ENCODE measurements at regions not wholly inside any gene's neighbourhood (a gene's known extent, or its start where the extent isn't known, plus 50 kb on each side); places are given as distances from the start of the nearest gene placed in this dataset.
A peak's percentile ranks its signal among the peaks of the same experiment; 100 is the strongest.

- no peak for DNase-seq (ENCODE audit: low read depth)
These were observed 50.5 kb downstream of the RGS12 start for GRCh38 chr4:3343358-3343757.

GRCh38 chr4:3344104-3344503, 51.3 kb downstream of the RGS12 start:
- no peak for DNase-seq (ENCODE audit: low read depth)

DNA sequence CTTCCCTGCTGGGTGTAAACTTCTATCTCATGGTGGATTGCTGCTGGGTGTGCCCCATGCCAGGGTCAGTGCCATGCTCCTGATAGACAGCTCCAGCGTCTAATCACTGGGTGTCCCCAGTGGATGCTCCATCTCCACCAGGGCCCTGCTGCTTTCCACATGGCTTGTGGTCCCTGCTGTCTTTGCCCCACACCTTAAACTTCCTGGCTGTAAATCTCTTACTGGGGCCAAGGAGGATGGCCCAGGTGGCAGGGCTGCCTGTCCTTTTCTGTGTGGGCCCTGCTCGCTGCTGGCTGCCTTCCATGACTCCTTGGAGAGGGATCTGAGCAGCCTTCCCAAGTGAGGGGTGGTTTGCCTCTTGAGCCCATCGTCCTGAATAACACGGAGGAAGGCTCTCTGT, 51.8 kb downstream of the RGS12 start:
- no peak for DNase-seq (ENCODE audit: low read depth)

DNA sequence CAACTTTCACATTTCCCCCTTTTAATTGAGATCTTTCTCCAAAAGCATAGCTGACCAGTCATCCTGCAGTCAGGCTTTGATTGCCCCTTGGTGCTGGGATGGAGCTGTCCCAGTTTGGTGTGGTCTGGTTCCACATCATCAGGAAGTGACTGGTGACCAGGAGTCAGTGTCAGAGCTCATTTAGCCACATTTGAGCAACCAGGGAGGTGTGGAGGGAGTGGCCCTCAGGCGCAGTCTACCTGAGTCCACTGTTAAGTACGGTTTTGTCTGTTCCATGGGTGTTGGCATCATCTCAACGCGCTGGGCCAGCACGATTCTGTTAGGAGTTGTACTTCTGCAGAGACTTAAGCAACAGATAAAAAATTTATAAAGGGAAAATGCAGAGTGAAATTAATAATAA, 52.6 kb downstream of the RGS12 start:
- DNase-seq (ENCODE audit: low read depth): no peak

DNA sequence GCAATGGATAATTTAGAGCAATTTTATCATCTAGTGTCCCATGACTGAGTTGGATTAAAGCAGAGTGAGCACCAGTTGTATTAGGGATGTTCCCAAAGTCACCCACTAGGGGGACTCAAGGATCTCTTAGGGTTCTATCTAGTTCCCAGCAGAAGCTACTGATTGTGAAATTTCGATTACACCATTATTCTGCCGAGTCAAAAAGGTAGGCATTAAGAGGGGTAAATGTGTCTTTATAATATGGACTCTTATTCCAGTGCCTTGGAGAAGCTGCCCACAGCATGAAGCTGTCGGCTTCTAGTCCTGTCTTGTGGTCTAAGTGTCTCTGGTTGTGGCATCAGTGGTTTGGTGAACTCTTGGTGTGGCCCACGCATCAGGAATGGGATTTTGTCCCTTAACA, 53.3 kb downstream of the RGS12 start:
- peak; percentile 84 for DNase-seq (ENCODE audit: low read depth)

- no peak for DNase-seq (ENCODE audit: low read depth)
These were observed 55.0 kb downstream of the RGS12 start for GRCh38 chr4:3347871-3348270.

DNA sequence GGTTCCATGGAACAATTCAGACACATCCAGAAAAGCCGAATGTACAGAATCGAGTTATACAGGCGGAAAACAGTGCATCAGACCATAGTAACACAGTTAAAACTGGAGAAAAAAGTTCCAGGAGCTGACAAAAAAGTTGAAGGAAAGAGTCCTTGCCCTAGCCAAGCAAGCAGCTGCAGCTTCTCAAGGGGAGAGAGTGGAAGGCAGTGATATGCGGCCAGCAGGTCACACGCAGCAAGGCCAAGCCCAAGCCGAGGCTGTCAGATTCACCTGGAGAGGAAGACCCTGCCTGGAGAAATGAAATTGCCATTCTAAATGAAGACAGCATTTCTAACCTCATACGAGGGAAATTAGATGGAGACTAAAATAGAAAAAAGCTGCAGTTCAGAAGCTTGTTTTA, 55.8 kb downstream of the RGS12 start:
- DNase-seq (ENCODE audit: low read depth): no peak

DNA sequence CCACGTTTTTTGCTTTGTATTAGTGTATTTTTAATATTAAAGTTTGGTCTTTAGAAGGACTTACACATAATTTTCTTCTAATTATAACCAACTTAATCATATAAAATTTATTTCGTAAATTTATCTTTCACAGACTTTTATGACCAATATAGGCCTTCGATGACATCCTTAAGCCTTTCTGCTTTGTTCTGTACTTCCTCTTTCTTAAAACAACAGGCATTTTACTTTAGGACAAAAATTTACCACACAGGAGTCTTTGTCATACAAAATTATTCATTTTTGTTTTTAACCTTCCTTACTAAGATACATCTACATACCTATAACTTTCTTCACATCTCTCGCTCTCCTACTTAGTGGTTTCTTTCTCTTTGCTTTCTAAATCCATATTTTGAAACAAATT, 56.3 kb downstream of the RGS12 start:
- DNase-seq (ENCODE audit: low read depth): no peak

DNA sequence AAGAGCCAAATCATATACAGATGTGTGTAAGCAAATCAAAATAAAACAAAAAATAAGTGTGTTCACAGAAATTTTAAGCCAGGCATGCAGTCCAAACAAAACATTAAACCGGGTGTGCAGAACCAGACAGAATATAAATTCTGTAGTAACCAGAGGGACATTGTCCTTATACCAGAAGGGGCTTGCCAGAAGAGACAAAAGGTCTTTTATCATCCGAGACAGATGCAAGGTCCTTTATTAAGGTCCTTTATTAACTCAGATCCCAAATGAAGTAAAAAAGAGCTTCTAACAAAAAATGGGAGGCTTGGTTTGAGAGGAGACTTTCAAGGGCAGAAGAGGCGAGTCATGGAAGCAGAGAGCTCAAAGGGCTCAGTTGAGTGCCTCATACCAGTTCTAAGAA, 59.2 kb downstream of the RGS12 start:
- no peak for DNase-seq (ENCODE audit: low read depth)

- no peak for DNase-seq (ENCODE audit: low read depth)
These were observed 59.7 kb downstream of the RGS12 start for GRCh38 chr4:3352505-3352904.

DNA sequence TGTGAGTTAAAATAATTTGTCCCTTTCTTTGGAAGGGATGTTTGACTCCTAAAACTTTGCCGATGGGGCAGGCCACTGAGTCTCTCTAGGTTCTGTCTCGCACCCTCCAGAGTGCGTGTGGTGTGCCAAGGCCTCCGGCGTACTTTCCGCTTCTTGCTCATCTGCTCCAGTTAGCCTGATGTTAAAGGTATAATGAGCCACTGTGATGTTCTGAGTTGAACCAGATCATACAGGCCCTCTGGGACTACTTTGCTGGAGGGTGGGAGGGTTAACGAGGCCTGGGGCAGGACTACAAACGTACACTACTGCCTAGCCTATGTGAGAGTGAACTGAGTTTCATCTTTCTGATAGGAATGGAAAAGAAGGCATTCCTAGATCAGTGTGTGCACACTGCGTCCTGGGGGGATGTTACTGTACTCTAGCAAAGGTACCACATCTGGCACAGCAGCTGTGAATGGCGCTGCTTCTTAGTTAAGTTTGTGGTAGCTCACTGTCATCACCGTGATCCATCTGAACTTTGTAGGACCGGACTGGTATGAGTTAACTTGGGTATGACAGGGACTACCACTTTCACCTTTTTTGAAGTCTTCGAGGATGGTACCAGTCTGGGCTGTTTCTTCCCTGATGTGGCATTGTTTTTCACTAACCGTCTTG, 60.2 kb downstream of the RGS12 start:
- DNase-seq (ENCODE audit: low read depth): no peak

GRCh38 chr4:3353752-3354454, 61.1 kb downstream of the RGS12 start:
- no peak for DNase-seq (ENCODE audit: low read depth)

- no peak for DNase-seq (ENCODE audit: low read depth)
These were observed 61.6 kb downstream of the RGS12 start for GRCh38 chr4:3354455-3354811.

DNA sequence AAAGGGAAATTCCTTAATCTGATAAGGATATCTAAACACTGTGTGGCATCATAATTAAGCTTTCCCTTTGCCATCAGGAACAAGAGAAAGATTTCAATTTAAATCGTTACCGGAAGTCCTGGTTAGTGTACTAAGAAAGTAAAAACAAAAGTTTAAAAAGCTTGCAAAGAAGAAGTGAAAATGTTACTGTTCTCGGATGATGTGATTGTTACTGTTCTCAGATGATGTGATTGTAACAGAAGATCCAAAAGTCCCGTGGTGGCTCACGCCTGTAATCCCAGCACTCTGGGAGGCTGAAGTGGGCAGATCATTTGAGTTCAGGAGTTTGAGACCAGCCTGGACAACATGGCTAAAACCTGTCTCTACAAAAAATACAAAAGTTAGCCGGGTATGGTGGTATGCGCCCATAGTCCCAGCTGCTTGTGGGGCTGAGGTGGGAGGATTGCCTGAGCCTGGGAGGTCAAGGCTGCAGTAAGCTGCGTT, 62.5 kb downstream of the RGS12 start:
- no peak for DNase-seq (ENCODE audit: low read depth)

DNA sequence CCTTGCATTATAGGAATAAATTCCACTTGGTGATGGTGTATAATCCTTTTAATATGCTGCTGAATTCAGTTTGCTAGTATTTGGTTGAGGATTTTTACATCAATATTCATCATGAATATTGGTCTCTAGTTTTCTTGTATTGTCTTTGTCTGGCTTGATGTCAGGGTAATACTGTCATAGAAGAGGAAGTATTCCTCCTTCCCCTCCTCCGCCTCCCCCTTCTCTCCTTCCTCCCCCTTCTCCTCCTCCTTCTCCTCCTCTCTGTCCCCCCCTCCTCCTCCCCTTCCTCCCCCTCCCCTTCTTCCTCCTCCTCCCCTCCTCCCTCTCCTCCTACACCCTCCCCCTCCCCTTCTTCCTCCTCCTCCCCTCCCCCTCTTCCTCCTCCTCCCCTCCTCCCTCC, 65.8 kb downstream of the RGS12 start:
- DNase-seq (ENCODE audit: low read depth): no peak

GRCh38 chr4:3360777-3361176, 68.0 kb downstream of the RGS12 start:
- DNase-seq (ENCODE audit: low read depth): peak; percentile 38

- DNase-seq (ENCODE audit: low read depth): no peak
These were observed 68.6 kb downstream of the RGS12 start for GRCh38 chr4:3361406-3361805.

DNA sequence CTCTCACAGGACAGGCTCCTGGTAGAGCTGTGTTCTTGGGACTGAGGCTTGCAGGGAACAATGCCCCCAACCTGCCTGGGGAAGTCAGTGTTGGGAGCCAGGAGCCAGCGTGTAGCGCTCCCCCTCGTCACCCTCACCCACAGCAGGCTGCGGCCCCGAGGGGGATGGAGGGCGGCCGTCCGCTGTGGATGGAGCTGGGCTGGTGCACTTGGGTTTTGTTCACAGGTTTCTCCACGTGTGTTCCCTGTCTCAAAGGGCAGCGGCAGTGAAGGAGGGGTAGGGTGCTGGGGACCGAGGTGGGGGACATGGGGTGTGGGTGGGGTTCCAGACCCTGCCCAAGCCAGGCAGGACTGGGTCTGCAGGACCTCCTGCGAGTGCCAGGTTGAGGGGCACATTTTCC, 69.1 kb downstream of the RGS12 start:
- no peak for DNase-seq (ENCODE audit: low read depth)

- no peak for DNase-seq (ENCODE audit: low read depth)
These were observed 69.8 kb downstream of the RGS12 start for GRCh38 chr4:3362431-3363287.

- no peak for DNase-seq (ENCODE audit: low read depth)
These were observed 70.8 kb downstream of the RGS12 start for GRCh38 chr4:3363411-3364141.

DNA sequence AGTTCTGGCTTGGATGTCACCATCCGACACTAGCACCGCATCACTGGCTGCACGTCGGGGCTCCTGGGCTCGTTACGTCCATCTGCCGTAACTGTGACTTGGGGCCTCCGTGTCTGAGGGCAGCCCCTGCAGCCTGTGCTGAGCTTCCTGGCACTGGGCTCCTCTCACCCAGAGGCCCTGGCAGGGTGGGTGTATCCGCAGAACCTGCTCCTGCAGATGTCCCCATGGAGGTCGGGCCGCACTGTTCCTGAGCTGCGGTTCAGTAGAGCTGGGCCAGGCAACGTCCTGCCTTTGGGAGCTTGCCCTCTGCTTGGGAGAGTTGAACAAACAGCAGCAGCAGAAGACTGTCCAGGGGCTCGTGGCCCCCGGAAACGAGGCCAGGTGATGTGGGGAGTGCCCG, 71.4 kb downstream of the RGS12 start:
- DNase-seq (ENCODE audit: low read depth): no peak

DNA sequence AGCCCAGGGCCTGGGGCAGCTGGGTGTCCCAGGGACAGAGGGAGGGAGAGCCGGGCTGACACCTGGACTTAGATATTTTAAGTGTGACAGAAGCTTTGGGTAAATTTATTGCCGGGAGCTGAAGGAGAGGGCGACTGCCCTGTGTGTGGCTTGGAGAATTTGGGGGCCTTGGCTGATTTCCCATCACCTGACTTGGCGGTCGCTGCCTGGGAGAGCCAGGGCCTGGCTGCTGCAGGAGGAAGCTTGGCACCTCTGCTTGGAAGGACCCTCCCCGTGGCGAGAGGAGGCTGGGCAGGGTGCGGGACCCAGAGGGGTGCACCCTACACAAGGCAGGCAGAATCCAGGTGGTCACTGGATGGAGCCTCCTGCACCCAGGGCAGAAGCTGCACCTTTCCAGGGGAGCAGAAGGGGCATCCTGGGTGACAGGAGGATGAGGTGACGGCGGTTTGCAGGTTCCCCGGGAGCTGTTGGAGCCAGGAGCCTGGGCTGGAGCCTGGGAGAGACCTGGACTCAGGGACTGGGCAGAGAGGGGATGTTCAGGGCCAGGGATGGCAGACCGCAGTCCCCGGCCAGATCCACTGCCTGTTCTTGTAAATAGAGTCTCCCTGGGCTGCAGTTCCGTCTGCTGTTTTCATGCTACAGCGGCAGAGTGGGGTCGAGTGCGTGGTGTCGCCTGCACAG, 72.0 kb downstream of the RGS12 start:
- no peak for DNase-seq (ENCODE audit: low read depth)
